ENCODE measurements at regions not wholly inside any gene's neighbourhood (a gene's known extent, or its start where the extent isn't known, plus 50 kb on each side); places are given as distances from the start of the nearest gene placed in this dataset.
A peak's percentile ranks its signal among the peaks of the same experiment; 100 is the strongest.

- Histone ChIP-seq H3K27ac (ENCODE audit: low read depth in 2 of 2, low read length in 2 of 2) (no peak overlapping the region), H3K27me3 (ENCODE audit: control insufficient read depth, insufficient read depth, low read length) (no peaks in the 10 kb centered on the region), H3K4me3 (ENCODE audit: low read length in 3 of 3) (no peak overlapping the region), H3K36me3 (ENCODE audit: control insufficient read depth in 2 of 3, insufficient read depth in 3 of 3, low read length in 3 of 3) (no peaks in the 10 kb centered on the region), H3K9ac (ENCODE audit: low read length in 3 of 3) (no peak overlapping the region), H3K4me1 (ENCODE audit: control insufficient read depth in 2 of 3, insufficient read depth in 2 of 3, low read depth in 1 of 3, low read length in 3 of 3) (no peaks in the 10 kb centered on the region), H3K9me3 (ENCODE audit: control insufficient read depth in 2 of 3, insufficient read depth in 1 of 3, low read length in 3 of 3) (no peaks in the 10 kb centered on the region)
- DNase-seq (no peak), FAIRE-seq (no peak)
- TF ChIP-seq CTCF (IDR thresholded peaks at IDR 0.05; ENCODE audit: borderline replicate concordance, extremely low read depth, insufficient read depth): no peak
- intact Hi-C loops (cut with DNase I): no loop called here
Measured at GRCh38 chr4:30002341-30002740, 717.8 kb upstream of the PCDH7 start.

- H3K27ac ChIP-seq (ENCODE audit: low read depth in 2 of 2, low read length in 2 of 2): no peak overlapping the region
- no peak for TF ChIP-seq CTCF (IDR thresholded peaks at IDR 0.05; ENCODE audit: borderline replicate concordance, extremely low read depth, insufficient read depth)
- H3K36me3 ChIP-seq (ENCODE audit: control insufficient read depth in 2 of 3, insufficient read depth in 3 of 3, low read length in 3 of 3): no peaks in the 10 kb centered on the region
- no peak overlapping the region for H3K9ac ChIP-seq (ENCODE audit: low read length in 3 of 3)
- intact Hi-C loops (cut with DNase I): no loop called here
- H3K27me3 ChIP-seq (ENCODE audit: control insufficient read depth, insufficient read depth, low read length): no peaks in the 10 kb centered on the region
- FAIRE-seq: no peak
- no peaks in the 10 kb centered on the region for H3K9me3 ChIP-seq (ENCODE audit: control insufficient read depth in 2 of 3, insufficient read depth in 1 of 3, low read length in 3 of 3)
- H3K4me1 ChIP-seq (ENCODE audit: control insufficient read depth in 2 of 3, insufficient read depth in 2 of 3, low read depth in 1 of 3, low read length in 3 of 3): no peaks in the 10 kb centered on the region
- H3K4me3 ChIP-seq (ENCODE audit: low read length in 3 of 3): no peak overlapping the region
- no peak for DNase-seq
Measured at GRCh38 chr4:30005995-30006394, 714.2 kb upstream of the PCDH7 start.

GRCh38 chr4:30024526-30024925 is 695.6 kb upstream of the PCDH7 start:
- no peaks in the 10 kb centered on the region for H3K9me3 ChIP-seq (ENCODE audit: control insufficient read depth in 2 of 3, insufficient read depth in 1 of 3, low read length in 3 of 3)
- no peaks in the 10 kb centered on the region for H3K36me3 ChIP-seq (ENCODE audit: control insufficient read depth in 2 of 3, insufficient read depth in 3 of 3, low read length in 3 of 3)
- H3K4me3 ChIP-seq (ENCODE audit: low read length in 3 of 3): no peak overlapping the region
- intact Hi-C loops (cut with DNase I): no loop called here
- no peaks in the 10 kb centered on the region for H3K27me3 ChIP-seq (ENCODE audit: control insufficient read depth, insufficient read depth, low read length)
- no peak for TF ChIP-seq CTCF (IDR thresholded peaks at IDR 0.05; ENCODE audit: borderline replicate concordance, extremely low read depth, insufficient read depth)
- no peak for DNase-seq
- no peak for FAIRE-seq
- no peak overlapping the region for H3K27ac ChIP-seq (ENCODE audit: low read depth in 2 of 2, low read length in 2 of 2)
- no peaks in the 10 kb centered on the region for H3K4me1 ChIP-seq (ENCODE audit: control insufficient read depth in 2 of 3, insufficient read depth in 2 of 3, low read depth in 1 of 3, low read length in 3 of 3)
- H3K9ac ChIP-seq (ENCODE audit: low read length in 3 of 3): no peak overlapping the region

GRCh38 chr4:30028826-30029225 is 691.3 kb upstream of the PCDH7 start:
- DNase-seq (peak in 3 of 5 donors; percentile 11 to 46 (median 29)), FAIRE-seq (no peak)
- no peak overlapping the region for H3K4me3 ChIP-seq (ENCODE audit: low read length in 3 of 3)
- intact Hi-C loops (cut with DNase I): no loop called here
- no peaks in the 10 kb centered on the region for H3K27me3 ChIP-seq (ENCODE audit: control insufficient read depth, insufficient read depth, low read length)
- no peaks in the 10 kb centered on the region for H3K36me3 ChIP-seq (ENCODE audit: control insufficient read depth in 2 of 3, insufficient read depth in 3 of 3, low read length in 3 of 3)
- no peaks in the 10 kb centered on the region for H3K9me3 ChIP-seq (ENCODE audit: control insufficient read depth in 2 of 3, insufficient read depth in 1 of 3, low read length in 3 of 3)
- no peak overlapping the region for H3K9ac ChIP-seq (ENCODE audit: low read length in 3 of 3)
- TF ChIP-seq CTCF (IDR thresholded peaks at IDR 0.05; ENCODE audit: borderline replicate concordance, extremely low read depth, insufficient read depth): no peak
- H3K4me1 ChIP-seq (ENCODE audit: control insufficient read depth in 2 of 3, insufficient read depth in 2 of 3, low read depth in 1 of 3, low read length in 3 of 3): no peaks in the 10 kb centered on the region
- H3K27ac ChIP-seq (ENCODE audit: low read depth in 2 of 2, low read length in 2 of 2): no peak overlapping the region
